NB4 (cell line): ENCODE measurements at regions not wholly inside any gene's neighbourhood (a gene's known extent, or its start where the extent isn't known, plus 50 kb on each side); places are given as distances from the start of the nearest gene placed in this dataset.

Experiments used
- POLR2A ChIP-seq: IDR thresholded peaks from 2 replicates; pipeline ENCODE4 v1.6.1; 2011; ENCODE audit warnings: mild to moderate bottlenecking; ENCODE audit not compliant: insufficient read length; ENCODE audit errors: extremely low read depth
- TF ChIP-seq, protein P1 (sequence below): IDR thresholded peaks from one replicate; pipeline ENCODE4 v1.5.1; 2012; ENCODE audit warnings: low read depth, low read length

DNA sequence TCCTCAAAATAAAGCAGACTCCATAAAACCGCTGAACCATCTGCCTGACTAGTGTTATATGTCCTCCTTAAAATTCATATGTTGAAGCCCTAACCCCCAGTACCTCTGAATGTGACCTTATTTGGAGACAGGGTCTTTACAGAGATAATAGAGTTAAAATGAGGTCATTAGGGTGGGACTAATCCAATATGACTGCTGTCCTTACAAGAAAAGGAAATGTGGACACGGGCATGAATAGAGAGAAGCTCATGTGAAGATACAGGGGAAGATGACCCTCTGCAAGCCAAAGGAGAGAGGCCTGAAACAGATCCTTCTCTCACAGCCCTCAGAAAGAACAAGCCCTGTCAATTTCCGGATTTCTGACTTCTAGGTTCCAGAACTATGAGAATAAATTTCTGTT, 82.0 kb upstream of the KLHL13 start:
- no peak for TF ChIP-seq POLR2A
- TF ChIP-seq, protein P1, sequence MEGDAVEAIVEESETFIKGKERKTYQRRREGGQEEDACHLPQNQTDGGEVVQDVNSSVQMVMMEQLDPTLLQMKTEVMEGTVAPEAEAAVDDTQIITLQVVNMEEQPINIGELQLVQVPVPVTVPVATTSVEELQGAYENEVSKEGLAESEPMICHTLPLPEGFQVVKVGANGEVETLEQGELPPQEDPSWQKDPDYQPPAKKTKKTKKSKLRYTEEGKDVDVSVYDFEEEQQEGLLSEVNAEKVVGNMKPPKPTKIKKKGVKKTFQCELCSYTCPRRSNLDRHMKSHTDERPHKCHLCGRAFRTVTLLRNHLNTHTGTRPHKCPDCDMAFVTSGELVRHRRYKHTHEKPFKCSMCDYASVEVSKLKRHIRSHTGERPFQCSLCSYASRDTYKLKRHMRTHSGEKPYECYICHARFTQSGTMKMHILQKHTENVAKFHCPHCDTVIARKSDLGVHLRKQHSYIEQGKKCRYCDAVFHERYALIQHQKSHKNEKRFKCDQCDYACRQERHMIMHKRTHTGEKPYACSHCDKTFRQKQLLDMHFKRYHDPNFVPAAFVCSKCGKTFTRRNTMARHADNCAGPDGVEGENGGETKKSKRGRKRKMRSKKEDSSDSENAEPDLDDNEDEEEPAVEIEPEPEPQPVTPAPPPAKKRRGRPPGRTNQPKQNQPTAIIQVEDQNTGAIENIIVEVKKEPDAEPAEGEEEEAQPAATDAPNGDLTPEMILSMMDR, result no peak
